ENCODE measurements at regions not wholly inside any gene's neighbourhood (a gene's known extent, or its start where the extent isn't known, plus 50 kb on each side); places are given as distances from the start of the nearest gene placed in this dataset.
"Not testable (repeated sequence)": the region's sequence is repeated elsewhere in the genome, so short reads cannot be mapped to it uniquely, and the experiment has no call there.

DNA sequence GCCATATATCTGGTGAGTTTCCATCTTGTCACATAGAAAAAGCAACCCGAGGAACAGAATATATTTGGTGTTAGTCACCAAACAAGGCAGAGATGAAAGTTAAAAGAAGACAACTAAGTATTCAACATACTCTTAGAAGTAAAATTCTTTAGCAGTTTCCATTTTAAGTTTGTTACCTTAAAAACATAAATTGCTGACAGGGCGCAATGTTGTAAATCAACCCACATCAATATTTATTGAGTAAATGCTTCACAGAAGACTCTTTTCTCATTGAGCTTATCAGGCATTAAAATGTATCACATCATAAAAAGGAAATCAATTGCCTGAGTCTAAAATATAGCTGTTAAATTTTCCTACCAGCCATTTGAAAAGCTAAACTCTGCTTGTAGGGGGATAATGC is 603.0 kb downstream of the FBXO15 start:
- no peak for DNase-seq (ENCODE audit: extremely low read depth in 1 of 11, low read depth in 9 of 11, low spot score in 4 of 11)

DNA sequence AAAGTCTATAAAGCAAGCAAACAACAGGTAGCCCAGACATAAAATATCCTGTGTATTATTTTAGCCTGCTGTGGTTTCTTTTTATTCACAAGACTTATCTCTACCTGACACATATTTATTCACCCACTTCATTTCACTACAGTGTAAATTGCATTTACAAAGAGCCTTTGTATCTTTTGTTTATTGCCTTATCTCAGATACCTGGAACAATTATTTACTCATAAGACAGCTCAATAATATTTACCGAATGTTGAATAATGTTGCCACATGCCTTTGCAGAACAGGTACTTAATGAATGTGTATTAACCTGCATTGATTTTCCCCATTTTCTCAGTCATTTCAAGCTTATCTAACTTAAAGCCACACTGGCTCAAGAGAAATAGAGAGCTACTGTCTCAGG is 603.6 kb downstream of the FBXO15 start:
- no peak for DNase-seq (ENCODE audit: extremely low read depth in 1 of 11, low read depth in 9 of 11, low spot score in 4 of 11)

GRCh38 chr18:73535990-73536389 is 611.6 kb downstream of the FBXO15 start:
- no peak for DNase-seq (ENCODE audit: extremely low read depth in 1 of 11, low read depth in 9 of 11, low spot score in 4 of 11)

GRCh38 chr18:73535189-73535588 is 612.4 kb downstream of the FBXO15 start:
- no peak for DNase-seq (ENCODE audit: extremely low read depth in 1 of 11, low read depth in 9 of 11, low spot score in 4 of 11)

DNA sequence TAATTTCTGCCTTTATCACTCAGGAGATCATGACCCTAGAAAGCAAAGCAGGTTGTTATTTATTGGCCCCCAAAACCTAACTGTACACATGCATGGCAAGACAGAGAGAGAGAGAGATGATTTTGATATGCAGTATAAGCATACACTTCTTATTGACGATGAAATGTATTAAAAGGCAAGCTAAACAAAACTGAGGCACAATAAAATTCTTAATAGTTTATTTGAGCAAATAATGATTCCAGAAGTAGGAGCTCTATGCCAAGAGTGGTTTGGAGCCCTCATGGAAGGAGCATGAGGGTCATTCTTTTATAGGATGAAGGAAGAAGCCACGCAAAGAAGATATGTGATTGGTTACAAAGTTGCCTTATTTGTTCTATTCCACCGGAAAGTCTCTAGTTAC is 616.0 kb downstream of the FBXO15 start:
- no peak for DNase-seq (ENCODE audit: extremely low read depth in 1 of 11, low read depth in 9 of 11, low spot score in 4 of 11)

DNA sequence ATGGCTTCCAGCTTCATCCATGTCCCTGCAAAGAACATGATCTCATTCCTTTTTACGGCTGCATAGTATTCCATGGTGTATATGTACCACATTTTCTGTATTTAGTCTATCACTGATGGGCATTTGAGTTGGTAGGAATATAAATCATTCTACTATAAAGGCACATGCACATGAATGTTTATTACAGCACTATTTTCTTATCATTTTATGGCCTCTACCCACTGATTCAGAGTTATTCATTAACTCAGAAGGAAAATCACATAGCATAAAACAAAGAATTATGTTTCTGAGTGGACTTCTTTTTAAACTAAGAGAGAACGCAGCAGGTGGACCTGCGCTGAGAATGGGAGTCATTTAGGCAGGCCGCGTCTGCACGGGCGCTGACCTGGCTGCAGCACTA is 619.6 kb downstream of the FBXO15 start:
- no peak for DNase-seq (ENCODE audit: extremely low read depth in 1 of 11, low read depth in 9 of 11, low spot score in 4 of 11)

GRCh38 chr18:73520229-73520628 is 627.4 kb downstream of the FBXO15 start:
- DNase-seq (ENCODE audit: extremely low read depth in 1 of 11, low read depth in 9 of 11, low spot score in 4 of 11), result no peak

- not testable (repeated sequence) for DNase-seq (ENCODE audit: extremely low read depth in 1 of 11, low read depth in 9 of 11, low spot score in 4 of 11)
These were observed 631.6 kb downstream of the FBXO15 start for GRCh38 chr18:73516056-73516455.

DNA sequence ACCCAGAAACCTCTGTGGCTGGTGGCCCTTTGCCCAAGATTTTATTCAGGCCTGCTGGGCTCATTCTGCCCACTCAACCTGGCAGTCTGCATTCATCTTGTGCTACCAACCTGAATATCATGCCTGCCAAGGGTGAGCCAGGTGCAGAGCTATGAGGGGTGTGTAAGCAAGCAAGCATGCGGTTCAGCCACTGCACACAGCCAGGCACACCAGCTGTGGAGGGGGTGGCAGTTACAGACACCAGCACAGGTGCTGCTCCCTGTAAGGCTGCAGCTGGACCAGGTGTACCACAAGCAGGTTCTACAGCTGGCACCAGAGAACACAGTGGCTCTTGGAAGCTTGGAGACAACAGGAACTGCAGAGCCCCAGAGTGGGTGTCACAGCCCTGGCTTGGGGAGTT is 633.2 kb downstream of the FBXO15 start:
- DNase-seq (ENCODE audit: extremely low read depth in 1 of 11, low read depth in 9 of 11, low spot score in 4 of 11), result no peak

- no peak for DNase-seq (ENCODE audit: extremely low read depth in 1 of 11, low read depth in 9 of 11, low spot score in 4 of 11)
These were observed 635.7 kb downstream of the FBXO15 start for GRCh38 chr18:73511771-73512503.

DNA sequence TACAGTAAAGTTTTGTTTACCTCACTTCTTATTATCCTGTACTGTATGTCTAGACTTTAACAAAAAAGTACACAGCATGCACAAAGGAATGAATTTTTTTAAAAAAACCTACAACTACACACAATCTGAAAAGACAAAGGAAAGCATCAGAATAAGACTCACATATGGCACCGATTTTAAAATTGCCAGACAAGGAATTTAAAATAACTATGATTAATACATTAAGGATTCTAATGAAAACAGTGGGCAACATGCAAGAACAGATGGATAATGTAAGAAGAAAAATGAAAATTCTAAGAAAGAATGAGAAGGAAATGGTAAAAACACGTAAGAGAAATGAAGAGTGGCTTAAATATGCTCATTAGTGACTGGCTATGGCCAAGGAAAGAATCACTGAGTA is 638.2 kb downstream of the FBXO15 start:
- no peak for DNase-seq (ENCODE audit: extremely low read depth in 1 of 11, low read depth in 9 of 11, low spot score in 4 of 11)

DNA sequence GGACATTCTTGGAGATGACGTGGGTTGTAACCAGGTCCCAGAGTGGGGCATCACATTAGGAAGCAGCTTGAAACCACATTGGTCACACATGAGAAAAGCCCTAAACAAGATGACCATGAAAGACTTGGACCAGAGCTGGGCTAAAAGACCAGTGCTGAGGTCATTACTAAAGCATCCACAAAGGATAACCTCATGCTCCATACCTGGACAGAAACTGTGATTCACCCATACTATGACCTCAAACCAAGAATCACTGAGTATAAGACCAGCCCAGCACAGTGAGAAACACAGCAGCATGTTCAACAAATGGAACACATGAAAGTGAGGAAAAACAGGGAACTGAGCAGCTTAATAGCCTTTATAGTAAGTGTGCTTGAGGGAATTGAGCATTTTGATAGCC is 635.5 kb upstream of the NETO1 start:
- no peak for DNase-seq (ENCODE audit: extremely low read depth in 1 of 11, low read depth in 9 of 11, low spot score in 4 of 11)

- no peak for DNase-seq (ENCODE audit: extremely low read depth in 1 of 11, low read depth in 9 of 11, low spot score in 4 of 11)
These were observed 620.2 kb upstream of the NETO1 start for GRCh38 chr18:73487966-73488365.

DNA sequence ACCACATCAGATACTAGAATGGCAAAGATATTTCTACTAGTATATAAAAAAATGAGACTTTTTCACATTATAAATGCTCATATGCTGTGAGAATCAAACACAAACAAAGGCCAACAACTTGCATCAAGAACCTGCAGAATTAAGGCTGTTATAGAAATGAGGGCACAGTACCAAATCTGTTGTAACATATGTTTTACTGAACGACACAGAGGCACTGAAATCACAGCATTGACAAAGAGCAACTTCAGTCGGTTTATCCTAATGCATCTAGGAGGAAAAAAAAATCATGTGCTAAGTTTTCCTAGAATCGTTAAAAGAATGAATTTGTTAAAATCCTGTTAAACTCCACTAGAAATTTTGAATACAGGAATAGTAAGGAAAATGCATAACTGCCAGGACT is 617.4 kb upstream of the NETO1 start:
- no peak for DNase-seq (ENCODE audit: extremely low read depth in 1 of 11, low read depth in 9 of 11, low spot score in 4 of 11)

- DNase-seq (ENCODE audit: extremely low read depth in 1 of 11, low read depth in 9 of 11, low spot score in 4 of 11), result no peak
These were observed 615.1 kb upstream of the NETO1 start for GRCh38 chr18:73482901-73483300.

DNA sequence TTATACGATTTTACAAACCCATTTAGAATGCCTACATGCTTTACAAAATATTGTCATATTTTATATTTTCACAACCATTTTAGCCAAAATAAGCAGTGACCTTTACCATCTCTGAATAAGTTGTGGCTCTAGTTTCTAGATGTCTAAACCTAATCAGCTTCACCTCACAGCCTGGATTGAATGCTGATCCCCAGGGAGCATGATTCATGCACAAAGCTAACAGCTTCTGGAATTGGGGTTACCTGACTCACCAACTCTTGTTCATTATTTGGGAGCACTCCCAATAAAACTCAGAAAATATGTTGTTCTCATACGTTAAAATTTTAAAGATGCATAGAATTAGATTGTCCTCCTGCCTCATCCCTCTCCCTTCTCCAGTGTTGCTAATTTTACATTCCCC is 611.7 kb upstream of the NETO1 start:
- no peak for DNase-seq (ENCODE audit: extremely low read depth in 1 of 11, low read depth in 9 of 11, low spot score in 4 of 11)

DNA sequence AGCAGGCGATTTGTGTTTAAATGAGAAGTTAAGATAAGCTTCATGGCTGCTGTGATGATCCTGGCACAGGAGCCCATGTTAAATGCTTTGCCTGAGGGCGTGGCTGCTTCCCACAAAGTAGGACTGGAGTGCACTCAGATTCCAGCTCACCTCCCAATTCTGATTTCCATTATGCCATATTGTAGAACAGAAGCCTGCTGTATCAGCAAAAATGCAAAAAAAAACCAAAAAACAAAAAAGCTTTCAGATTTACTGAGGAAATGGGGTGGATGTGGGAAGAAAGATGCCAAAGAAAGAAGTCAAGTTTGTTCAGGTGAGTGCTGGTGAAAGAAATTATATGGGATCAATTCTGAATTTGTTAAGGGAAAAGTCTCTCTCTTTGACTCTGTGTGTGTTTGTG is 610.4 kb upstream of the NETO1 start:
- DNase-seq (ENCODE audit: extremely low read depth in 1 of 11, low read depth in 9 of 11, low spot score in 4 of 11), result no peak

DNA sequence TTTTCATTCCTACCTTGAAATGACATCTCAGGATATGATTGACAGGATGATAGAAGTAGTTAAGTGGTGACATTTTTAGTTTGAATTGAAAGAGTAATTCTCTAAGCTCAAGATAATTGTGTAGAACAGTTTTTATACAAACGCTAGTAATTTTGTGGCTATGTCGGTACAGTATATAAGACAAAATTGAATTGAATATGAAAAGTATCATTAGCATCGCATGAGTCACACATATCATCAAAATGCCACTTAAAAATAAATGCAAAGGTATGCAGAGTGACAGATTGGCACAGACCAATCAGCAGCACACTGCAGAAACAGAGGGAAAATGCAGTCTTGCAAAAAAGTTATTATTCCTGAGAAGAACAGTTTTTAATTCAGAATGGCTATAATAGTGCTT is 608.2 kb upstream of the NETO1 start:
- DNase-seq (ENCODE audit: extremely low read depth in 1 of 11, low read depth in 9 of 11, low spot score in 4 of 11), result no peak

DNA sequence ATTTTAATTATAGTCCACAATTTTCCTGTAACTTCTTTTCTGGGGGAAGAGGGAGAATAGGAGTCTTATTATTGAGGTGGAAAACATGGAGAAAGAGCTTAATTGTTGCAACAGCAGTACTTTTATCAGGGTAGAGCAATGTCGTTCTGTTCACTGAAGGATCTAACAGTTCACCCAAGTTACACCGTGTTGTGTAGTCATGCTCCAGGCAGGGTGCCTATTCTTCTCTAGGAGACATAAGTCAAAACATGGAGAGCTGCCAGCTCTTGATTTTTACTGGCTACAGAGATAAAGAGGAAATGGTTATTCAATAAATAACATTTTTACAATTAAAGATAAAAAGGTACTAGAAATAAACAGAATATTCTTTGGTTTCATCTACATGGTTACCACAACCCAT is 594.3 kb upstream of the NETO1 start:
- DNase-seq (ENCODE audit: extremely low read depth in 1 of 11, low read depth in 9 of 11, low spot score in 4 of 11), result peak in 1 of 11 donors; percentile 11

GRCh38 chr18:73461780-73462059 is 593.9 kb upstream of the NETO1 start:
- DNase-seq (ENCODE audit: extremely low read depth in 1 of 11, low read depth in 9 of 11, low spot score in 4 of 11), result no peak

DNA sequence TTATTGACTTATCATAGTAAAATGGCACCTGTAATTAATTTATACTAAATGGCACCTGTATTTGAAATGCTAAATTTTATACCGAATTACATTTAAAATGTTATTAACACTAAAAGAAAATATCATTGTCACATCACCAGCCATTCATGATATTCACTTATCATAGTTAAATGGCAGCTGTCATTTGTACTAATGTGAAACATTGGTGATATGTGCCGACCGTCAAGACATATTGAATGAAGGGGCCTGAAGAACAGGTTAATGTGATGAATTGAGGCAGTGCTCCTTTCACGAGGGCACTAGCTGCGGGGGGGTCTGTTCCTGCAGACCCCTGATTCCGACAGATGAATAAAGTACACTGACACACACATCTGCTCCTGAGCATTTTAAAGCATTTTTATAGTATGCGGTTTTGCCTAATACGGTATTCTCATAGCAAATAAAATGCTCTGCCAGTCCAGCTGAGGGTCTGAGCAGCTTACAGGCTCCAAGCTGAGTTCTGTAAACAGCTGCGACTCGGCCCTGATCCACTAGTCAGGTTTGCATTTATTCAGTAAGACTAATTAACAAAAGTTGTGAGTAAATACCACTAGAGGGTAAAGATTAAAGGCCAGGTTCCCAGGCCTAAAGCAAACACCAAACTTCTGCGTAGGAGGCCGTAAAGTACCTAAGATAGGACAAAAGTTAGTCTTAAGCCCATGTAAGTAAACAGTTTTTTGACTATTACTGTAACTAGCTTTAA is 593.4 kb upstream of the NETO1 start:
- peak in 1 of 11 donors; percentile 7 for DNase-seq (ENCODE audit: extremely low read depth in 1 of 11, low read depth in 9 of 11, low spot score in 4 of 11)

All from renal cortex interstitium (tissue), 11 donors.